SU-DHL-6 (cell line): ENCODE measurements at regions not wholly inside any gene's neighbourhood (a gene's known extent, or its start where the extent isn't known, plus 50 kb on each side); places are given as distances from the start of the nearest gene placed in this dataset.

ENCODE experiments used
- H2AFZ ChIP-seq: fragments of 200-600 bp; sonication (generic); 2 replicates; pipeline ENCODE4 v1.6.1; 2014; ENCODE audit warnings: low read depth, mild to moderate bottlenecking, moderate library complexity, mixed read lengths, antibody characterized with exemption, low read length; ENCODE audit not compliant: severe bottlenecking
- H3F3A ChIP-seq: fragments of 200-600 bp; shearing (Covaris generic); 2 replicates; pipeline ENCODE4 v1.6.0; 2016; ENCODE audit warnings: antibody characterized with exemption, mild to moderate bottlenecking; ENCODE audit not compliant: insufficient read depth
- H3K27ac ChIP-seq: fragments of 200-600 bp; sonication (generic); 2 replicates; pipeline ENCODE4 v1.5.1; 2016; ENCODE audit warnings: low read depth, mild to moderate bottlenecking, low read length, moderate library complexity, mixed read lengths
- H3K27me3 ChIP-seq: fragments of 200-600 bp; sonication (generic), shearing (Covaris generic); 2 replicates; pipeline ENCODE4 v1.6.0; 2014; ENCODE audit warnings: mild to moderate bottlenecking, low read length
- H3K36me3 ChIP-seq: fragments of 200-600 bp; sonication (generic); 2 replicates; pipeline ENCODE4 v1.6.1; 2014; ENCODE audit warnings: mild to moderate bottlenecking, low read length, mixed read lengths
- H3K4me2 ChIP-seq: fragments of 300-600, 200-600 bp; shearing (Covaris generic), sonication (generic); 2 replicates; pipeline ENCODE4 v1.6.0; 2014; ENCODE audit warnings: low read length, low read depth, mild to moderate bottlenecking; ENCODE audit not compliant: poor library complexity, severe bottlenecking
- H3K4me3 ChIP-seq: fragments of 200-600 bp; sonication (generic); 2 replicates; pipeline ENCODE4 v1.5.1; 2014; ENCODE audit warnings: antibody characterized with exemption, low read length, mild to moderate bottlenecking, mixed read lengths; ENCODE audit not compliant: insufficient read depth, poor library complexity, severe bottlenecking
- H3K79me2 ChIP-seq: fragments of 200-600 bp; sonication (generic); 2 replicates; pipeline ENCODE4 v1.6.1; 2014; ENCODE audit warnings: mild to moderate bottlenecking, low read length, moderate library complexity; ENCODE audit not compliant: insufficient read depth
- H3K9ac ChIP-seq: fragments of 200-600 bp; sonication (generic); 2 replicates; pipeline ENCODE4 v1.7.0; 2014; ENCODE audit warnings: mild to moderate bottlenecking, low read length
- H3K9me2 ChIP-seq: fragments of 200-600 bp; sonication (generic); replicated peaks from 2 replicates; pipeline ENCODE4 v1.6.1; 2014; ENCODE audit warnings: low read length; ENCODE audit not compliant: insufficient read depth
- H3K9me3 ChIP-seq: fragments of 200-600 bp; sonication (generic); 2 replicates; pipeline ENCODE4 v1.6.1; 2014; ENCODE audit warnings: low read length, mixed read lengths; ENCODE audit not compliant: insufficient read depth
- H4K20me1 ChIP-seq: fragments of 200-600 bp; sonication (generic); 2 replicates; pipeline ENCODE4 v1.6.1; 2014; ENCODE audit warnings: low read depth, mild to moderate bottlenecking, antibody characterized with exemption, low read length, moderate library complexity, mixed read lengths
- EZH2phosphoT487 ChIP-seq: fragments of 200-600 bp; sonication (generic), shearing (Covaris generic); conservative IDR thresholded peaks from 2 replicates; pipeline ENCODE4 v1.6.1; 2018; ENCODE audit warnings: mild to moderate bottlenecking, antibody characterized with exemption, low read length, moderate library complexity, mixed read lengths
- TF ChIP-seq, protein P1 (sequence below): fragments of 200-600 bp; sonication (generic); IDR thresholded peaks from one replicate; pipeline ENCODE4 v1.5.1; 2017; ENCODE audit warnings: antibody characterized with exemption, mild to moderate bottlenecking, low read length, moderate library complexity; ENCODE audit not compliant: insufficient read depth, poor library complexity, severe bottlenecking

- Histone ChIP-seq H3K9me2 (no peaks in the 10 kb centered on the region), H3K9ac (no peak overlapping the region), H2AFZ (no peak overlapping the region), H3K79me2 (no peaks in the 10 kb centered on the region), H4K20me1 (no peaks in the 10 kb centered on the region), H3K4me2 (no peak overlapping the region), H3K27me3 (no peaks in the 10 kb centered on the region), H3K27ac (no peak overlapping the region), H3K9me3 (no peaks in the 10 kb centered on the region), H3K36me3 (no peaks in the 10 kb centered on the region), H3K4me3 (no peak overlapping the region), H3F3A (no peaks in the 10 kb centered on the region)
- TF ChIP-seq, protein P1, sequence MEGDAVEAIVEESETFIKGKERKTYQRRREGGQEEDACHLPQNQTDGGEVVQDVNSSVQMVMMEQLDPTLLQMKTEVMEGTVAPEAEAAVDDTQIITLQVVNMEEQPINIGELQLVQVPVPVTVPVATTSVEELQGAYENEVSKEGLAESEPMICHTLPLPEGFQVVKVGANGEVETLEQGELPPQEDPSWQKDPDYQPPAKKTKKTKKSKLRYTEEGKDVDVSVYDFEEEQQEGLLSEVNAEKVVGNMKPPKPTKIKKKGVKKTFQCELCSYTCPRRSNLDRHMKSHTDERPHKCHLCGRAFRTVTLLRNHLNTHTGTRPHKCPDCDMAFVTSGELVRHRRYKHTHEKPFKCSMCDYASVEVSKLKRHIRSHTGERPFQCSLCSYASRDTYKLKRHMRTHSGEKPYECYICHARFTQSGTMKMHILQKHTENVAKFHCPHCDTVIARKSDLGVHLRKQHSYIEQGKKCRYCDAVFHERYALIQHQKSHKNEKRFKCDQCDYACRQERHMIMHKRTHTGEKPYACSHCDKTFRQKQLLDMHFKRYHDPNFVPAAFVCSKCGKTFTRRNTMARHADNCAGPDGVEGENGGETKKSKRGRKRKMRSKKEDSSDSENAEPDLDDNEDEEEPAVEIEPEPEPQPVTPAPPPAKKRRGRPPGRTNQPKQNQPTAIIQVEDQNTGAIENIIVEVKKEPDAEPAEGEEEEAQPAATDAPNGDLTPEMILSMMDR = no peak
- no peak for TF ChIP-seq EZH2phosphoT487
Observed at GRCh38 chr5:36478646-36479317, 127.6 kb upstream of the SLC1A3 start.

GRCh38 chr5:36481454-36482120, 124.8 kb upstream of the SLC1A3 start:
- Histone ChIP-seq H4K20me1 (no peaks in the 10 kb centered on the region), H3K4me3 (no peak overlapping the region), H3K27me3 (no peaks in the 10 kb centered on the region), H3K27ac (no peak overlapping the region), H3K9me3 (no peaks in the 10 kb centered on the region), H3K79me2 (no peaks in the 10 kb centered on the region), H3K9me2 (no peaks in the 10 kb centered on the region), H3K4me2 (no peak overlapping the region), H3F3A (no peaks in the 10 kb centered on the region), H2AFZ (no peak overlapping the region), H3K36me3 (no peaks in the 10 kb centered on the region), H3K9ac (no peak overlapping the region)
- TF ChIP-seq, protein P1 = no peak
- TF ChIP-seq EZH2phosphoT487 = no peak

GRCh38 chr5:36482812-36483211, 123.6 kb upstream of the SLC1A3 start:
- Histone ChIP-seq H2AFZ (no peak overlapping the region), H3K4me3 (no peak overlapping the region), H4K20me1 (no peaks in the 10 kb centered on the region), H3F3A (no peaks in the 10 kb centered on the region), H3K27me3 (no peaks in the 10 kb centered on the region), H3K79me2 (no peaks in the 10 kb centered on the region), H3K9me3 (no peaks in the 10 kb centered on the region), H3K27ac (no peak overlapping the region), H3K36me3 (no peaks in the 10 kb centered on the region), H3K9ac (no peak overlapping the region), H3K4me2 (no peak overlapping the region), H3K9me2 (no peaks in the 10 kb centered on the region)
- TF ChIP-seq EZH2phosphoT487 = no peak
- TF ChIP-seq, protein P1 = no peak
